Suprapubic skin (tissue), 4 donors: ENCODE measurements at regions not wholly inside any gene's neighbourhood (a gene's known extent, or its start where the extent isn't known, plus 50 kb on each side); places are given as distances from the start of the nearest gene placed in this dataset.

ENCODE experiments used
- DNase-seq, 2 donors: peaks; one replicate each; pipeline ENCODE4 v3.0.0-alpha.2; 2019; ENCODE audit warnings: low spot score in 2 of 2
- H3K27ac ChIP-seq: fragments of 200-600 bp; sonication (generic); one replicate; pipeline ENCODE4 v1.5.1; 2019
- H3K27me3 ChIP-seq: fragments of 200-600 bp; sonication (generic); one replicate; pipeline ENCODE4 v1.5.1; 2019
- H3K36me3 ChIP-seq: fragments of 200-600 bp; sonication (generic); one replicate; pipeline ENCODE4 v1.5.1; 2019
- H3K4me1 ChIP-seq: fragments of 200-600 bp; sonication (generic); one replicate; pipeline ENCODE4 v1.5.1; 2019
- H3K4me3 ChIP-seq: fragments of 200-600 bp; sonication (generic); one replicate; pipeline ENCODE4 v1.5.1; 2019; ENCODE audit warnings: mild to moderate bottlenecking
- H3K9me3 ChIP-seq: fragments of 200-600 bp; sonication (generic); one replicate; pipeline ENCODE4 v1.5.1; 2019
- CTCF ChIP-seq, 2 donors: fragments of 200-600 bp in 1 of 2; fragments of 450-650 bp in 1 of 2; sonication (generic) in 1 of 2; IDR thresholded peaks; one replicate each; pipeline ENCODE4 v1.5.1; 2016 to 2019; ENCODE audit warnings: antibody characterized with exemption in 2 of 2, mild to moderate bottlenecking in 1 of 2, moderate library complexity in 1 of 2
- EP300 ChIP-seq: sonication (generic); formaldehyde crosslinking; IDR thresholded peaks from one replicate; pipeline ENCODE4 v1.6.1; 2017; ENCODE audit warnings: antibody characterized with exemption
- POLR2A ChIP-seq, 2 donors: fragments of 450-650 bp; IDR thresholded peaks; one replicate each; pipeline ENCODE4 v1.6.1; 2017; ENCODE audit warnings: antibody characterized with exemption in 2 of 2, mild to moderate bottlenecking in 2 of 2, moderate library complexity in 2 of 2
- POLR2AphosphoS5 ChIP-seq, 3 donors: sonication (generic); formaldehyde crosslinking; IDR thresholded peaks; one replicate each; pipeline ENCODE4 v1.6.1; 2017; ENCODE audit warnings: antibody characterized with exemption in 3 of 3
- WGBS: methylation state at CpG from one replicate; pipeline ENCODE4 v1.1.5; 2018; 5-methylcytosine and 5-hydroxymethylcytosine counted together

- H3K27me3 ChIP-seq: no peaks in the 10 kb centered on the region
- no peaks in the 10 kb centered on the region for H3K36me3 ChIP-seq
- DNase-seq: no peak
- no peak overlapping the region for H3K4me3 ChIP-seq
- TF ChIP-seq POLR2AphosphoS5 (IDR thresholded peaks at IDR 0.05): no peak
- no peak for TF ChIP-seq POLR2A (IDR thresholded peaks at IDR 0.05)
- TF ChIP-seq CTCF (IDR thresholded peaks at IDR 0.05): no peak
- TF ChIP-seq EP300: no peak
- no peaks in the 10 kb centered on the region for H3K9me3 ChIP-seq
- H3K27ac ChIP-seq: no peak overlapping the region
- no peaks in the 10 kb centered on the region for H3K4me1 ChIP-seq
- 80% methylated on average over 4 of the region's 4 CpGs for WGBS
Observed at GRCh38 chr5:106843812-106844416, 826.8 kb downstream of the EFNA5 start.

DNA sequence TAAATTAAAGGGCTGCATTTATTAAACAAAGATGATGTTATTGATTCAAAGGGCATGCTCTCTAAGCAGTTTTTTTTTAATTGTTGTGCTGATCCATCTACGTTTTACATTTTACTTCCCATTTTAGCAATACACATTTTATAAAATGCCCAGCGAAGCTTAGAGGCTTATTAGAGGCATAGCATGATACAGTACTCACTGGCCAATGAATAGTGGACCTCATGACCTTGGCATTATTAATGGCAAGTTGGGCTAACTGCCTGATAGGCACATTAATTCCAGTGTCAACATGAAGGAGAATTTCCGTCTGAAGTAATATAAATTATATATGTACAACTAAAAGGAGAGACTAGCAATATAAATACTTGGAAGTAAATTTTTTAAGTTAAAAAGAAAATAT lies 837.2 kb downstream of the EFNA5 start:
- no peak overlapping the region for H3K27ac ChIP-seq
- no peaks in the 10 kb centered on the region for H3K9me3 ChIP-seq
- TF ChIP-seq CTCF (IDR thresholded peaks at IDR 0.05) (no peak), POLR2A (IDR thresholded peaks at IDR 0.05) (no peak), EP300 (no peak), POLR2AphosphoS5 (IDR thresholded peaks at IDR 0.05) (no peak)
- no peaks in the 10 kb centered on the region for H3K4me1 ChIP-seq
- DNase-seq: no peak
- H3K36me3 ChIP-seq: no peaks in the 10 kb centered on the region
- H3K4me3 ChIP-seq: no peak overlapping the region
- WGBS: 70% methylated on average over 3 of the region's 3 CpGs
- no peaks in the 10 kb centered on the region for H3K27me3 ChIP-seq

DNA sequence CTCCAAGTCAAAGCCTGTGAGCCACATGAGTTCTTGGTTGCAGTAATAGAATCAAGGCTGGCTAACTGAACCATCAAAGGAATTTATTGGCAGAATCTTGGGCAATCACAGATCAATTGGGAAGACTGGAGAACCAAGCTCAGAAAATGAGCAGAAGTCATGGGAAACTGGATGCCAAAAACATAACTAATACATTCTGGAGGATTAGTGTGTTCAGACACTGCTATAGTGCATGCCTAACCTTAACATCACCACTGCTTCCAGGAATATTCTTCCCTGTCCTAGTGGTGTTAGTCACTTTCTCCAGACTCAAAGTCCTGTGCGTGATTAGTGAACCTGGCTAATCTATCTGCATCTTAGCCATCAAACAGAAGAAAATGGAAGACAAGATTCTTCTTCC lies 843.7 kb downstream of the EFNA5 start:
- TF ChIP-seq CTCF (IDR thresholded peaks at IDR 0.05): no peak
- TF ChIP-seq POLR2AphosphoS5 (IDR thresholded peaks at IDR 0.05): no peak
- no peak for TF ChIP-seq POLR2A (IDR thresholded peaks at IDR 0.05)
- no peak for TF ChIP-seq EP300
- no peaks in the 10 kb centered on the region for H3K27me3 ChIP-seq
- no peak for DNase-seq
- no peaks in the 10 kb centered on the region for H3K4me1 ChIP-seq
- 88% methylated on average over 1 of the region's 1 CpG for WGBS
- no peaks in the 10 kb centered on the region for H3K36me3 ChIP-seq
- H3K27ac ChIP-seq: no peak overlapping the region
- H3K4me3 ChIP-seq: no peak overlapping the region
- H3K9me3 ChIP-seq: no peaks in the 10 kb centered on the region

GRCh38 chr5:106825374-106825773 lies 845.4 kb downstream of the EFNA5 start:
- no peak overlapping the region for H3K27ac ChIP-seq
- TF ChIP-seq EP300: no peak
- no peak for TF ChIP-seq POLR2A (IDR thresholded peaks at IDR 0.05)
- no peak for TF ChIP-seq POLR2AphosphoS5 (IDR thresholded peaks at IDR 0.05)
- no peak for TF ChIP-seq CTCF (IDR thresholded peaks at IDR 0.05)
- no peaks in the 10 kb centered on the region for H3K4me1 ChIP-seq
- no peaks in the 10 kb centered on the region for H3K9me3 ChIP-seq
- H3K4me3 ChIP-seq: no peak overlapping the region
- DNase-seq: no peak
- 62% methylated on average over 2 of the region's 2 CpGs for WGBS
- no peaks in the 10 kb centered on the region for H3K36me3 ChIP-seq
- no peaks in the 10 kb centered on the region for H3K27me3 ChIP-seq

DNA sequence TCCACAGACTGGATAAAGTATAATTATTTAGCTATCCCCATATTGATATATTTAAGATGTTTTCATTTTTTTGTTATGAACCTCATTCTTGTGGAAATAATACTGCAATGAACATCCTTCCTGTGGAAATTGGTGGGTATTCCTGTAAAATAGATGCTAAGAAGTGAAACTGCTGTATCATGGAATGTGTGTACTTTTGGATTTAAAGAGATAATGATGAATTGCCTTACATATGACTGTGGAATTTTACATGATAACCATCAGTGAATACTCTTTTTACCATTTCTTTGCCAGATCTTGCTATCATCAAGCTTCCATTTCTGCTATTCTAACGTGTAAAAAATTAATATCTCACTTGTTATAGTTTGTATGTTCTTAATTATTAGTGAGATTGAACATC lies 847.9 kb downstream of the EFNA5 start:
- WGBS: 44% methylated on average over 1 of the region's 1 CpG
- no peak overlapping the region for H3K27ac ChIP-seq
- H3K4me1 ChIP-seq: no peaks in the 10 kb centered on the region
- no peaks in the 10 kb centered on the region for H3K36me3 ChIP-seq
- no peak for TF ChIP-seq POLR2A (IDR thresholded peaks at IDR 0.05)
- no peak for DNase-seq
- no peaks in the 10 kb centered on the region for H3K27me3 ChIP-seq
- no peaks in the 10 kb centered on the region for H3K9me3 ChIP-seq
- no peak overlapping the region for H3K4me3 ChIP-seq

- H3K4me1 ChIP-seq: no peaks in the 10 kb centered on the region
- no peaks in the 10 kb centered on the region for H3K9me3 ChIP-seq
- DNase-seq: no peak
- WGBS: 94% methylated on average over 4 of the region's 4 CpGs
- no peak overlapping the region for H3K27ac ChIP-seq
- no peaks in the 10 kb centered on the region for H3K27me3 ChIP-seq
- no peaks in the 10 kb centered on the region for H3K36me3 ChIP-seq
- TF ChIP-seq EP300 (no peak), POLR2A (IDR thresholded peaks at IDR 0.05) (no peak), POLR2AphosphoS5 (IDR thresholded peaks at IDR 0.05) (no peak), CTCF (IDR thresholded peaks at IDR 0.05) (no peak)
- H3K4me3 ChIP-seq: no peak overlapping the region
Observed at GRCh38 chr5:106818552-106818951, 852.2 kb downstream of the EFNA5 start.
